HepG2 (cell line): ENCODE measurements at regions not wholly inside any gene's neighbourhood (a gene's known extent, or its start where the extent isn't known, plus 50 kb on each side); places are given as distances from the start of the nearest gene placed in this dataset.
A peak's percentile ranks its signal among the peaks of the same experiment; 100 is the strongest.

Experiments used
- CEBPB ChIP-seq: IDR thresholded peaks from 2 replicates; pipeline ENCODE4 v1.6.1; 2011; ENCODE audit warnings: low read depth, low read length, improper control_type of control experiment, borderline replicate concordance
- CREB1 ChIP-seq, 2 experiments: fragments of 450-650 bp in 1 of 2; IDR thresholded peaks; 2 replicates each; pipeline ENCODE4 v1.6.1; 2016 to 2017; ENCODE audit warnings: control low read depth in 1 of 2, mild to moderate bottlenecking in 1 of 2, missing compliant biosample characterization in 1 of 2, missing genetic modification characterization in 1 of 2
- EZH2 ChIP-seq: conservative IDR thresholded peaks from 2 replicates; pipeline ENCODE4 v1.6.1; 2012; ENCODE audit warnings: mild to moderate bottlenecking, low read depth, low read length, moderate library complexity
- FOXK1 ChIP-seq: sonication (generic); formaldehyde crosslinking; IDR thresholded peaks from 2 replicates; pipeline ENCODE4 v1.4.0; 2020; ENCODE audit warnings: low read depth, missing genetic modification reagents, borderline replicate concordance
- GTF2F1 ChIP-seq: fragments of 150-350 bp; IDR thresholded peaks from 2 replicates; pipeline ENCODE4 v1.6.1; 2014; ENCODE audit warnings: low read length
- HDAC2 ChIP-seq: sonication (generic); formaldehyde crosslinking; IDR thresholded peaks from 2 replicates; pipeline ENCODE4 v1.4.0; 2020; ENCODE audit warnings: missing genetic modification reagents
- NFE2 ChIP-seq: sonication (generic); formaldehyde crosslinking; IDR thresholded peaks from 2 replicates; pipeline ENCODE4 v1.4.0; 2020; ENCODE audit warnings: missing genetic modification reagents
- YY1 ChIP-seq: IDR thresholded peaks from 2 replicates; pipeline ENCODE4 v1.6.1; 2011; ENCODE audit warnings: low read length, low read depth, moderate library complexity, mild to moderate bottlenecking; ENCODE audit not compliant: insufficient read depth, insufficient replicate concordance
- ZBTB8A ChIP-seq: sonication (generic); formaldehyde crosslinking; IDR thresholded peaks from 2 replicates; pipeline ENCODE4 v1.4.0; 2020; ENCODE audit warnings: mild to moderate bottlenecking, low read depth, missing genetic modification reagents, borderline replicate concordance
- ZSCAN30 ChIP-seq: sonication (generic); formaldehyde crosslinking; IDR thresholded peaks from 2 replicates; pipeline ENCODE4 v1.5.0; 2020; ENCODE audit warnings: mild to moderate bottlenecking, missing genetic modification reagents
- TF ChIP-seq, protein P1 (sequence below): sonication (generic); formaldehyde crosslinking; IDR thresholded peaks from 2 replicates; pipeline ENCODE4 v1.4.0; 2020; ENCODE audit warnings: low read depth, mild to moderate bottlenecking, missing genetic modification reagents
- TF ChIP-seq, protein P2 (sequence below), 2 experiments: sonication (generic) in 1 of 2; formaldehyde crosslinking in 1 of 2; IDR thresholded peaks; 2 replicates each; pipeline versions ENCODE4 v1.5.1 to v1.6.1; 2011 to 2020; ENCODE audit warnings: borderline replicate concordance in 1 of 2, low read depth in 1 of 2, low read length in 1 of 2, mild to moderate bottlenecking in 1 of 2, missing genetic modification reagents in 1 of 2, moderate library complexity in 1 of 2
- TF ChIP-seq, protein P3 (sequence below): sonication (generic); formaldehyde crosslinking; IDR thresholded peaks from 2 replicates; pipeline ENCODE4 v1.5.0; 2020; ENCODE audit warnings: mild to moderate bottlenecking, missing genetic modification reagents, moderate library complexity
- TF ChIP-seq, protein P4 (sequence below): sonication (generic); formaldehyde crosslinking; IDR thresholded peaks from 2 replicates; pipeline ENCODE4 v1.4.0; 2020; ENCODE audit warnings: missing genetic modification reagents

DNA sequence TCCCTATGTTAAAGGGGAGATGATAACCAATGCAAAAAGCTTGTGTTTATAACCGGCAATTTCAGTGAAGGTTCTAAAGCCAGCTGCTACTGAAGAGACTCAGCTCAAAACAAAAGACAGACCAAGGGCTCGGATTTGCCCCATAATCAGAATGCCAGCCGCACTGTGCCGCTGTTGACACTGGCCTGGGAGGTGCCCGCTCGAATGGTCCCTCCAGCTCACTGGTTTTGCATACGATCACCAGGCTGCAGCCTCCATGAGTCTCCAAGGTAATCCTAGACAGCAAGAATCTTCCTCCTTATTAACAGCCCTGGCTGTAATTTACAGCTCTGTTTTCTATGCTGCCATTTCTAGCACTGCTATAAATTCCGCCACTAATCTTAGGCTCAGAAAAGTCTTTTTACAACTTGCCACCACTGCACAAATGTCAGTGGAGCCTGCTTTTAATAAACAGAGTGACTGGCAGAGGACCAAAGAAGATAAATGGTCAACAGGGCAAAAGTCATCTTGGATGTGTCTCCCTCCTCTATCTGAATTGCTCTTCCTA, 155.7 kb upstream of the SH3BP4 start:
- TF ChIP-seq, protein P1, sequence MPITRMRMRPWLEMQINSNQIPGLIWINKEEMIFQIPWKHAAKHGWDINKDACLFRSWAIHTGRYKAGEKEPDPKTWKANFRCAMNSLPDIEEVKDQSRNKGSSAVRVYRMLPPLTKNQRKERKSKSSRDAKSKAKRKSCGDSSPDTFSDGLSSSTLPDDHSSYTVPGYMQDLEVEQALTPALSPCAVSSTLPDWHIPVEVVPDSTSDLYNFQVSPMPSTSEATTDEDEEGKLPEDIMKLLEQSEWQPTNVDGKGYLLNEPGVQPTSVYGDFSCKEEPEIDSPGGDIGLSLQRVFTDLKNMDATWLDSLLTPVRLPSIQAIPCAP = no peak
- TF ChIP-seq, protein P2, sequence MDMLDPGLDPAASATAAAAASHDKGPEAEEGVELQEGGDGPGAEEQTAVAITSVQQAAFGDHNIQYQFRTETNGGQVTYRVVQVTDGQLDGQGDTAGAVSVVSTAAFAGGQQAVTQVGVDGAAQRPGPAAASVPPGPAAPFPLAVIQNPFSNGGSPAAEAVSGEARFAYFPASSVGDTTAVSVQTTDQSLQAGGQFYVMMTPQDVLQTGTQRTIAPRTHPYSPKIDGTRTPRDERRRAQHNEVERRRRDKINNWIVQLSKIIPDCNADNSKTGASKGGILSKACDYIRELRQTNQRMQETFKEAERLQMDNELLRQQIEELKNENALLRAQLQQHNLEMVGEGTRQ (IDR thresholded peaks at IDR 0.05; ENCODE audit: low read depth, low read length) = no peak
- TF ChIP-seq, protein P2 (CRISPR knock-in tag; IDR thresholded peaks at IDR 0.05; ENCODE audit: borderline replicate concordance) = no peak
- no peak for TF ChIP-seq NFE2 (CRISPR knock-in tag)
- no peak for TF ChIP-seq CREB1 (IDR thresholded peaks at IDR 0.05)
- TF ChIP-seq CREB1 (CRISPR knock-in tag; IDR thresholded peaks at IDR 0.05) = no peak
- no peak for TF ChIP-seq CEBPB
- no peak for TF ChIP-seq YY1
- TF ChIP-seq, protein P3, sequence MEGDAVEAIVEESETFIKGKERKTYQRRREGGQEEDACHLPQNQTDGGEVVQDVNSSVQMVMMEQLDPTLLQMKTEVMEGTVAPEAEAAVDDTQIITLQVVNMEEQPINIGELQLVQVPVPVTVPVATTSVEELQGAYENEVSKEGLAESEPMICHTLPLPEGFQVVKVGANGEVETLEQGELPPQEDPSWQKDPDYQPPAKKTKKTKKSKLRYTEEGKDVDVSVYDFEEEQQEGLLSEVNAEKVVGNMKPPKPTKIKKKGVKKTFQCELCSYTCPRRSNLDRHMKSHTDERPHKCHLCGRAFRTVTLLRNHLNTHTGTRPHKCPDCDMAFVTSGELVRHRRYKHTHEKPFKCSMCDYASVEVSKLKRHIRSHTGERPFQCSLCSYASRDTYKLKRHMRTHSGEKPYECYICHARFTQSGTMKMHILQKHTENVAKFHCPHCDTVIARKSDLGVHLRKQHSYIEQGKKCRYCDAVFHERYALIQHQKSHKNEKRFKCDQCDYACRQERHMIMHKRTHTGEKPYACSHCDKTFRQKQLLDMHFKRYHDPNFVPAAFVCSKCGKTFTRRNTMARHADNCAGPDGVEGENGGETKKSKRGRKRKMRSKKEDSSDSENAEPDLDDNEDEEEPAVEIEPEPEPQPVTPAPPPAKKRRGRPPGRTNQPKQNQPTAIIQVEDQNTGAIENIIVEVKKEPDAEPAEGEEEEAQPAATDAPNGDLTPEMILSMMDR (CRISPR knock-in tag) = peak; percentile 18; the same call in 1 of the 2 replicates
- TF ChIP-seq ZBTB8A (CRISPR knock-in tag) = no peak
- no peak for TF ChIP-seq HDAC2 (CRISPR knock-in tag)
- TF ChIP-seq, protein P4, sequence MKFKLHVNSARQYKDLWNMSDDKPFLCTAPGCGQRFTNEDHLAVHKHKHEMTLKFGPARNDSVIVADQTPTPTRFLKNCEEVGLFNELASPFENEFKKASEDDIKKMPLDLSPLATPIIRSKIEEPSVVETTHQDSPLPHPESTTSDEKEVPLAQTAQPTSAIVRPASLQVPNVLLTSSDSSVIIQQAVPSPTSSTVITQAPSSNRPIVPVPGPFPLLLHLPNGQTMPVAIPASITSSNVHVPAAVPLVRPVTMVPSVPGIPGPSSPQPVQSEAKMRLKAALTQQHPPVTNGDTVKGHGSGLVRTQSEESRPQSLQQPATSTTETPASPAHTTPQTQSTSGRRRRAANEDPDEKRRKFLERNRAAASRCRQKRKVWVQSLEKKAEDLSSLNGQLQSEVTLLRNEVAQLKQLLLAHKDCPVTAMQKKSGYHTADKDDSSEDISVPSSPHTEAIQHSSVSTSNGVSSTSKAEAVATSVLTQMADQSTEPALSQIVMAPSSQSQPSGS (CRISPR knock-in tag) = no peak
- no peak for TF ChIP-seq ZSCAN30 (CRISPR knock-in tag)
- TF ChIP-seq EZH2 = no peak
- no peak for TF ChIP-seq FOXK1
- no peak for TF ChIP-seq GTF2F1
